ENCODE measurements at regions not wholly inside any gene's neighbourhood (a gene's known extent, or its start where the extent isn't known, plus 50 kb on each side); places are given as distances from the start of the nearest gene placed in this dataset.

DNA sequence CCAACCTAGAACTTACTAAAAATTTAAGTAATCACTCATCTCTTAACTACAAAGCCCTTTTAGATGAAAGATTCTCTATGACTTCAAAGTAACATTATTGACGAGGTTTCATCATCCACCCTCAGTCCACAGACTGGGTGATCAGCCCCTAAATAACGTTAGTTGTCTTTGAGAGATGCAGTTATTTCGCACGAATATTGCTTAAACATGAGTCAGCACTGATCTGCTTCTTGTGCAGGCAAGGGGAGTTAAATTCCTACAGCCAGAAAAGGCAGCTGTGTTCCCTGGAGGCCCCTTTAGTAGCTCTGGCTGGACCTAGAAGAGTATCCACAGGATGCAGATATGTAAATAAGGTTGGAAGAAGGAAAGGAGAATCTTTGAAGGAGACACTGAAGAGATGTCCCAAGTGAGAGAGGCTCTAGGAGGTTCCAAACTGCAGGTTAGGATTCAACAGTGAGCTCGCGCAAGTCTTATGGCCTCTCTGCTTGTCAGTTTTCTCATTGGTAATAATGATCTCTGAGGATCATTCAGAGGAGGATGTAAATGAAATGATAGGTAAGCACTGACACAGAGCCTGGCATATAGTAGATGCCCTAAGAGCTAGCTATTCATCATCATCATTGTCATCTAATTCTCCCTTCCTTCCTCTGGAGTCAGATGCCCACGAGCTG, 122.2 kb upstream of the MAN2A1 start:
- H3K4me2 ChIP-seq (ENCODE audit: insufficient read depth, low read length), result no peak overlapping the region

DNA sequence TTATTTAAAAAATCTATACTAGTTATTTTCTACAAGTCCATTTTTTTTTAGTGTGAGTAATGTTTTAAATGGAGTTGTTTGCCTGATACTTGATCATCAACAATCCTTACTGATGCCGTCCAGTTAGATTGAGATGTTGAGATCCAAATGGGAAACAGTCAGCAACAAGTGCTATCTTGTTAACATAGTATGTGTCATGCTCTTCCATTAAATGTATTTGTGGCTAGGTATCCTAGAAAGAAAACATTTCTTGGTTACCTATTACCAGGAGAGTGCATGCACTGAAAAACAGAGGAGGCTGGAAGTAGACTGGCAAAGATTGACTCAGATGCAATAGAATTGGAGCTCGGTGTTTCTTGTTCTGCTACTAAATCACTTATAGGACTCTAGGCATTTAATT, 123.4 kb upstream of the MAN2A1 start:
- H3K4me1 ChIP-seq (ENCODE audit: insufficient read depth, low read length), result no peaks in the 10 kb centered on the region
- H3K27me3 ChIP-seq (ENCODE audit: insufficient read depth, low read length), result no peaks in the 10 kb centered on the region
- H3K9me3 ChIP-seq (ENCODE audit: low read depth, low read length), result no peaks in the 10 kb centered on the region
- no peaks in the 10 kb centered on the region for H3K79me2 ChIP-seq (ENCODE audit: insufficient read depth, low read length)
- TF ChIP-seq, protein P1, sequence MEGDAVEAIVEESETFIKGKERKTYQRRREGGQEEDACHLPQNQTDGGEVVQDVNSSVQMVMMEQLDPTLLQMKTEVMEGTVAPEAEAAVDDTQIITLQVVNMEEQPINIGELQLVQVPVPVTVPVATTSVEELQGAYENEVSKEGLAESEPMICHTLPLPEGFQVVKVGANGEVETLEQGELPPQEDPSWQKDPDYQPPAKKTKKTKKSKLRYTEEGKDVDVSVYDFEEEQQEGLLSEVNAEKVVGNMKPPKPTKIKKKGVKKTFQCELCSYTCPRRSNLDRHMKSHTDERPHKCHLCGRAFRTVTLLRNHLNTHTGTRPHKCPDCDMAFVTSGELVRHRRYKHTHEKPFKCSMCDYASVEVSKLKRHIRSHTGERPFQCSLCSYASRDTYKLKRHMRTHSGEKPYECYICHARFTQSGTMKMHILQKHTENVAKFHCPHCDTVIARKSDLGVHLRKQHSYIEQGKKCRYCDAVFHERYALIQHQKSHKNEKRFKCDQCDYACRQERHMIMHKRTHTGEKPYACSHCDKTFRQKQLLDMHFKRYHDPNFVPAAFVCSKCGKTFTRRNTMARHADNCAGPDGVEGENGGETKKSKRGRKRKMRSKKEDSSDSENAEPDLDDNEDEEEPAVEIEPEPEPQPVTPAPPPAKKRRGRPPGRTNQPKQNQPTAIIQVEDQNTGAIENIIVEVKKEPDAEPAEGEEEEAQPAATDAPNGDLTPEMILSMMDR (IDR thresholded peaks at IDR 0.05; ENCODE audit: extremely low read depth, low read depth, low read length), result no peak
- H4K20me1 ChIP-seq (ENCODE audit: insufficient read depth, low read length), result no peaks in the 10 kb centered on the region
- H3K27ac ChIP-seq (ENCODE audit: low read depth, low read length), result no peak overlapping the region
- DNase-seq (ENCODE audit: insufficient read length, low spot score, missing footprints), result no peak
- no peak overlapping the region for H3K4me3 ChIP-seq (ENCODE audit: insufficient read depth, low read length)
- H3K4me2 ChIP-seq (ENCODE audit: insufficient read depth, low read length), result no peak overlapping the region
- no peaks in the 10 kb centered on the region for H3K36me3 ChIP-seq (ENCODE audit: insufficient read depth, low read length)
- no peak overlapping the region for H2AFZ ChIP-seq (ENCODE audit: low read length)

More for the DNA sequence above, 122.2 kb upstream of the MAN2A1 start:
- Histone ChIP-seq H2AFZ (ENCODE audit: low read length) (no peak overlapping the region), H4K20me1 (ENCODE audit: insufficient read depth, low read length) (no peaks in the 10 kb centered on the region), H3K79me2 (ENCODE audit: insufficient read depth, low read length) (no peaks in the 10 kb centered on the region), H3K4me1 (ENCODE audit: insufficient read depth, low read length) (no peaks in the 10 kb centered on the region), H3K9me3 (ENCODE audit: low read depth, low read length) (no peaks in the 10 kb centered on the region), H3K27me3 (ENCODE audit: insufficient read depth, low read length) (no peaks in the 10 kb centered on the region), H3K27ac (ENCODE audit: low read depth, low read length) (no peak overlapping the region), H3K36me3 (ENCODE audit: insufficient read depth, low read length) (no peaks in the 10 kb centered on the region), H3K4me3 (ENCODE audit: insufficient read depth, low read length) (no peak overlapping the region)
- TF ChIP-seq, protein P1 (IDR thresholded peaks at IDR 0.05; ENCODE audit: extremely low read depth, low read depth, low read length), result no peak
- DNase-seq (ENCODE audit: insufficient read length, low spot score, missing footprints), result peak; percentile 29

DNA sequence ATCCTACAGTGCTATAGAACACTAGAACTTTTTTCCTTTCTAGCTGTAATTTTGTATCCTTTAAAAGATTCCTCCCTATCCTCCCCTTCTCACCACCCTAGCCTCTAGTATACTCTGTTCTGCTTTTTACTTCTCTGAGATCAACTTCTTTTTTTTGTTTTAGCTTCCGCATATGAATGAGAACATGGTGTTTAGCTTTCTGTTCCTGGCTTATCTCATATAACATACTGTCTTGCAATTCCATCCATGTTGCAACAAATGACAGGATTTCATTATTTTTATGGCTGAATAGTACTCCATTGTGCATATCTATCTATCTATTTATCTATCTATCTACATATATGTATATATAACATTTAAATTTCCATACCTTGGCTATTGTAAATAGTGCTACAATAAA, 126.0 kb upstream of the MAN2A1 start:
- Histone ChIP-seq H3K9me3 (ENCODE audit: low read depth, low read length) (no peaks in the 10 kb centered on the region), H3K4me3 (ENCODE audit: insufficient read depth, low read length) (no peak overlapping the region)
- TF ChIP-seq, protein P1 (IDR thresholded peaks at IDR 0.05; ENCODE audit: extremely low read depth, low read depth, low read length), result no peak

DNA sequence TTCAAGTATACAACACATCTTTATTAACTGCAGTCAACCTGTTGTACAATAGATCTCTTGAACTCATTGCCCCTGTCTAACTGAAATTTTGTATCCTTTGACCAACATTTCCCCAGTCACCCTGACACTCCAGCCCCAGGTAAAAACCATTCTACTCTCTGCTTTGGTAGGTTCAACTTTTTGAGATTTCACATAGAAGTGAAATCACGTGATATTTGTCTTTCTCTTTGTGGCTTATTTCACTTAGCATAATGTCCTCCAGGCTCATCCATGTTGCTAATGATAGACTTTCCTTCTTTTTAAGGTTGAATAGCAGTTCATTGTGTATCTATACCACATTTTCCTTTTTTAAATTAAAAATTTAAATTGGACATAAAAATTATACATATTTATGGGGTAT, 126.5 kb upstream of the MAN2A1 start:
- Histone ChIP-seq H3K79me2 (ENCODE audit: insufficient read depth, low read length) (no peaks in the 10 kb centered on the region), H3K36me3 (ENCODE audit: insufficient read depth, low read length) (no peaks in the 10 kb centered on the region), H3K4me1 (ENCODE audit: insufficient read depth, low read length) (no peaks in the 10 kb centered on the region), H3K27ac (ENCODE audit: low read depth, low read length) (no peak overlapping the region), H2AFZ (ENCODE audit: low read length) (no peak overlapping the region), H3K4me2 (ENCODE audit: insufficient read depth, low read length) (no peak overlapping the region), H3K27me3 (ENCODE audit: insufficient read depth, low read length) (no peaks in the 10 kb centered on the region), H3K4me3 (ENCODE audit: insufficient read depth, low read length) (no peak overlapping the region), H4K20me1 (ENCODE audit: insufficient read depth, low read length) (no peaks in the 10 kb centered on the region), H3K9me3 (ENCODE audit: low read depth, low read length) (no peaks in the 10 kb centered on the region)
- TF ChIP-seq, protein P1 (IDR thresholded peaks at IDR 0.05; ENCODE audit: extremely low read depth, low read depth, low read length), result no peak
- DNase-seq (ENCODE audit: insufficient read length, low spot score, missing footprints), result no peak

More for the DNA sequence above, 126.0 kb upstream of the MAN2A1 start:
- Histone ChIP-seq H2AFZ (ENCODE audit: low read length) (no peak overlapping the region), H4K20me1 (ENCODE audit: insufficient read depth, low read length) (no peaks in the 10 kb centered on the region), H3K27me3 (ENCODE audit: insufficient read depth, low read length) (no peaks in the 10 kb centered on the region), H3K79me2 (ENCODE audit: insufficient read depth, low read length) (no peaks in the 10 kb centered on the region), H3K4me2 (ENCODE audit: insufficient read depth, low read length) (no peak overlapping the region), H3K27ac (ENCODE audit: low read depth, low read length) (no peak overlapping the region), H3K4me1 (ENCODE audit: insufficient read depth, low read length) (no peaks in the 10 kb centered on the region), H3K36me3 (ENCODE audit: insufficient read depth, low read length) (no peaks in the 10 kb centered on the region)
- no peak for DNase-seq (ENCODE audit: insufficient read length, low spot score, missing footprints)

Data from osteoblast (primary cell).